Non-pigmented ciliary epithelial cell (primary cell): ENCODE measurements at regions not wholly inside any gene's neighbourhood (a gene's known extent, or its start where the extent isn't known, plus 50 kb on each side); places are given as distances from the start of the nearest gene placed in this dataset.
"Not testable (repeated sequence)": the region's sequence is repeated elsewhere in the genome, so short reads cannot be mapped to it uniquely, and the experiment has no call there.

ENCODE experiments used
- DNase-seq: peaks from one replicate; pipeline ENCODE4 v3.0.0-alpha.2; 2010; ENCODE audit warnings: low read depth

- no peak for DNase-seq
Observed at GRCh38 chr6:140768133-140768532, 1364.6 kb upstream of the GJE1 start.

- no peak for DNase-seq
Observed at GRCh38 chr6:140766999-140767398, 1365.7 kb upstream of the GJE1 start.

DNA sequence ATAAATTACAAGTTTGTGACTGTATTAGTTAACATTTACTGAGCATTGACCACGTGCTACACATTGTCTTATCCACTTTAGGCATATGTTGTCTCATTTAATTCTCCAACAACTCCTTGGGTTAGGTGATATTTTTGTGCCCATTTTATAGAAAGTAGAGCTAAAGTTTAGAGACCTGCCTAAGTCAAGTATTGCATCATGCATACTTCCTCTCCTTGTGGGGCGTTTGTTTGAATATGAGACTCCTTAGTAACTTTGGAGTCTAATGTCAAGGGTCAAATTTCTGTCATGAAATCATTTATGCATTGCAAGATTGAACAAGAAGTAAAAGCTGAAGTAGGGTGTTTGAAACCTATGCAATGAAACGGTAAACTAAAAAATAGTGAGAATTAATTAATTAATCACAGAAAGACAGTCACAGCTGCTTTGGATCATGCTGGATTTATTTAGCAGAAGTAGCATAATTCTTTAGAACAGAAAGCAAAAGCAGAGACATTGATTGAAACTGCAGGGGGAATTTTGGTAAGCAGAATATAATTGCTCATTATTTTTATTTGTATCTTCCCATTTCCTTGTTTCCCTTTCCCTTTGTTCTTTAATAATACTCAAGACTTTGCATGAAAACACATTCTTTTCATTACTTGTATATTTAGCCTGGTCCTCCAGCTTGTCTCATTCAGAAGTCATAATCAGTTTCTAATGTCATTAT lies 1374.4 kb upstream of the GJE1 start:
- DNase-seq, result no peak

DNA sequence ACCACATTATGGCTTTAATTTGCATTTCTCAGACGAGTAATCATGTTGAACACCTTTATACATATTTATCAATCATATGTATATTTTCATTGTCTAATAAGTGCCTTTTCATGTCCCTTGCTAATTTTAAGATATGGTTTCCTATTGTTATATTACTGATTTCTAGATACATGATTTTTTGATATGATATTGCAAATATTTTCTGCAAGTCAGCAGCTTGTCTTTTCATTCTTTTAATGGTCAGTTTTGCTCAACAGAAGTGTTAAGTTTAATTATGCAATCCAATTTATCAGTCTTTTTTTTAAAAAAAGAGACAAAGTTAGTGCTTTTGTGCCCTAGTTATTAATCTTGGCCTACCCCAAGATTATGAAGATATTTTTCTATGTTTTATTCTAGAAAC lies 1377.8 kb upstream of the CITED2 start:
- DNase-seq, result no peak

DNA sequence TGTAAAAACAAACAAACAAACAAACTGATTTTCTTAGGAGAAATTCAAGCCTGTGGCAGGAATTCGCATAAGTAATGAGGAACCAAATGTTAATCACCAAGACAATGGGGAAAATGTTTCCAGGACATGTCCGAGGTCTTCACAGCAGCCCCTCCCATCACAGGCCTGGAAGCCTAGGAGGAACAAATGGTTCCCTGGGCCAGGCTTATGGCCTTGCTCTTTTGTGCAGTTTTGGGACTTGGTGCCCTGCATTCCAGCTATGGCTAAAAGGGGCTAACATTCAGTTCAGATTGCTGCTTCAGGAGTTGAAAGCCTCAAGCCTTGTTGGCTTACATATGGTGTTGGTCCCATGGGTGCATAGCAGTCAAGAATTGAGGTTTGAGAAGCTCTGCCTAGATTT lies 1372.7 kb upstream of the CITED2 start:
- DNase-seq, result no peak

- DNase-seq, result peak; percentile 35
Observed at GRCh38 chr6:140744659-140745320, 1370.3 kb upstream of the CITED2 start.

GRCh38 chr6:140736231-140736630 lies 1361.8 kb upstream of the CITED2 start:
- no peak for DNase-seq

- DNase-seq, result no peak
Observed at GRCh38 chr6:140732991-140733390, 1358.5 kb upstream of the CITED2 start.

DNA sequence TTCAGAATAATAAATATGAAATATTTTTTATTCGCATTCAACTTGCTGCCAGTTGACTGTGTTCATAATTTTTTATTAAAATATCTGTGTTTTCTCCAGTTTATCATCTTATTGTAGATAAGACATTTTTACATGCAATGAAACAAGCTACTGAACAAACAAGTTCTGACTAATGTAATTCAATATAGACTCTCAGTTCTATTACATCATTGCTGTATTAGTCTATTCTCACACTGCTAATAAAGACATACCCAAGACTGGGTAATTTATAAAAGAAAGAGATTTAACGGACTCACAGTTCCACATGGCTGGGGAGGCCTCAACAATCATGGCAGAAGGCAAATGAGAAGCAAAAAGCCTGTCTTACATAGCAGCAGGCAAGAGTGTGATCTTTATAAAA lies 1357.7 kb upstream of the CITED2 start:
- no peak for DNase-seq

DNA sequence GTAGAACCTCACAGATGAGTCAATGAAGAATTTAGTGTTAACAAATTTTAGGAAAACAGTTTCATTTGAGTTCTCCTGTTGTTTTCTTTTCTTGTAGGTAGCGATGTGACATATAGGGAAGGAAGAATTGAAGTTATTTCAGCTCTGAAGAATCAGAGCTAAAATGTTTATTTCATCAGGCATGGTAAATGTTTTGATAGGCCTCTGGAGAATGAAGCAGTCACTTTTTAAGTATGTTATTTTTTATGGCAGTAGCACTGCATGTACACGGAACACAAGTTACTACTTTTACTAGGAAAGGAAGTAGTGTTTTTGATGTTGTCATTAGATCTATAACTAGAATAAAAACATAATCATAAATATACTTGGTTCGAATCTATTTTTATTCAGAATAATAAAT lies 1357.3 kb upstream of the CITED2 start:
- DNase-seq, result no peak

DNA sequence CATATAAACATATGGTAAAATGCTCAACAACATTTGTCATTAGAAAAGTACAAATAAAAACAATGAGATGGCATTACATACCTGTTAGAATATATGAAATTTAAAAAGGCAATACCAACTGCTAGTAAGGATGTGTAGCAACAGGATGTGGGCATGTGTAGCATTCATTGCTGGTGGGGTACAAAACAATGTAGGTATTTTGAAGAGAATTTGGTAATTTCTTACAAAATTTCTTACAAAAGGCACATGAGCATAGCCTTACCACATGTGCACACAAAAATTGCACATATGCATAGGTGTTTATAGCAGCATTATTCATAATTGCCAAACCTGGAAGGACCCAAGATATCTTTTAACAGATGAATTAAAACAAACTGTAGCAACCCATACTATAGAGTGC lies 1355.1 kb upstream of the CITED2 start:
- DNase-seq, result no peak

DNA sequence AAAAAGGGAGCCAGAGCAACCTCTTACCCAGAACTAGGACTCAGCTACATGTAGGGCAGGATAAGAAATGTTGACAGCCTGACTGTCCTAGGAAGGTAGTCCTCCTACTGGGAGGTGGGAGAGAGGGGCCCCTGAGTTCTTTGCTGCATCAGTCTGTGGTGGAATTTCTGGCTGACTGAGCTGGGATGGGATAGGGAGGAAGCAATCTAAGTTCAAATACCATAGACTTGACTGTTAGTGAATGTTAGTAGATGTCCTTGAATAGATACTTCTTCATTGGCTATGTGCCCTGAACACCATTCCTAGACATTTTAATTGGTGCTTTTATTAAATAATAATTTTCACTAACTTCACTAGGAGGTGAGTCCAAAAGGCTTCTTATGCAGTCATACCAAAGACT lies 1343.6 kb upstream of the CITED2 start:
- no peak for DNase-seq

DNA sequence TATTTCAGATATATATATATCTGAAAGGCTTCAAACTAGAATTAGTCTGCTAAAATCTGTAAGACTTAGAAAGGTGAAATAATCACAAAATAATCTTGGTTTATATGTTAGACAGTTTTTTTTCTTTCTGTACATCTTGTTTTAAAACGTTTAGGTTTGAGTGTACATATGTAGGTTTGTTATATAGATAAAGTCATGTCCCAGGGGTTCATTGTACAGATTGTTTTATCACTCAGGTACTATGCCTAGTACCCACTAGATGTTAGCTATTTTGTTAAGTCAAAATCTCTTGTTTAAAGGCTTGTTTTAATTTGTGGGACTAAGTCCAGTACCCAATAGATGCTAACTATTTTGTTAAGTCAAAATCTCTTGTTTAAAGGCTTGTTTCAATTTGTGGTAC lies 1339.0 kb upstream of the CITED2 start:
- no peak for DNase-seq

DNA sequence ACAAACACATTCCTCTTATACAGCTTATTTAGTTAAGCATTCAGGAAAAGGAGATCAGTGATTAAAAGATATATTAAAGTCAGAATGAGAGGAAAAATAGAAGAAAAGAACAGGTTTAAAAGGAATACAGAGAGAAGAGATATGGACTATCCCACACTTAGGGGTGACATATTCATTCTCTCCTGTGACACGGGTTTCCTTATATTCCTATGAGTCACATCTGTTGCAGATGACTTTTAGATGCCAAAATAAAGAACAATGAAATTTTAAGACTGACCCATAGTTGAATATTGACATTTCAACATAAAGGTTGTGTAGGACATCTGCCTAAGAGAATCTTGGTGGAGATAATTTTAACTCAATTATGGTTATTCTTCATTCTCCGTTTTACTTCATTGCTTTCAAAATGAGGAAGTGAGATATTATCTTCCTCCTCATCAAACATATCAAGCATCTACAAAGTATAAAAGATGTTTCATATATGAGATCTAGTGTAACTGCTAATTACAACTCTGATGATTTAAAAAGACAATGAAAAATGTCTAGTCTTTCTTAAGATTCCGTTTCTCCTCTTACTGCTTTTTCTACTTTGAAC lies 1336.7 kb upstream of the CITED2 start:
- no peak for DNase-seq

DNA sequence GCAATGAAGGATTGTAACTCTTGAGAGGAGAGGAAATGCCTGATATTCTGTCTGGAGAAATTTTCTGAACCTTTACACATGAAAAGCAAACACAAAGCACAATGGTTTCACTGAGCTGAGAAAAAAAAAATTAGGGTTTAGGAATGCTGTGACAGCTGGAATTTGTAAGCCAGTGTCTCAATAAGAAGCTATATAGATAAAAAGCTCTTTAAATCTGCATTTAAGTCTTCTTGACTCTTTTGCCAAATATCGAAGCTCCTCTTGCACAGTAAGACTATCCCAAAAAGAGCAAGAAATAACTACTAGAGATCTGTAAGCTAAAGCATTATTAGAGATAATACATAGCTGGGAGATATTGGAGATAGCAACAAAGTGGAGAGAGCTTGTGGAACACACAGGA lies 1334.0 kb upstream of the CITED2 start:
- DNase-seq, result no peak

- DNase-seq, result not testable (repeated sequence)
Observed at GRCh38 chr6:140704008-140704407, 1329.6 kb upstream of the CITED2 start.

DNA sequence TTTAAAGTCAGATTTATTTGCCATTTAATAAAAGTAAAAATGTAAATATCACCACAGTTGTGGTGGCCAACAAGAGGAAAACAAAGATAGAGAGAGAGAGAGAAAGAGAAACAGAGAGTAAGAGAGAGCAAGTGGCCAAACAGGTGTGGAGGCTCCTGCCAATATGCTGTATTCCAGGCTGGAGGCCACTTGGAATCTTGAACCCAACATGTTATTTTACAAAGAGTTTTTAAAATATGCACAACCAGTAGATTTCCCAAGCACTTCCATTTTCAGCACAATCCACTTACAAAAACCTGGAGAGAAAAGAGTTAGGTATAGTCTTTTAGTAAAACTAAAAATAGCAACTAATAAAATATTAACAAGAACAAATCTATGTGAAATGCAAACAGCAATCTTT lies 1323.1 kb upstream of the CITED2 start:
- no peak for DNase-seq

DNA sequence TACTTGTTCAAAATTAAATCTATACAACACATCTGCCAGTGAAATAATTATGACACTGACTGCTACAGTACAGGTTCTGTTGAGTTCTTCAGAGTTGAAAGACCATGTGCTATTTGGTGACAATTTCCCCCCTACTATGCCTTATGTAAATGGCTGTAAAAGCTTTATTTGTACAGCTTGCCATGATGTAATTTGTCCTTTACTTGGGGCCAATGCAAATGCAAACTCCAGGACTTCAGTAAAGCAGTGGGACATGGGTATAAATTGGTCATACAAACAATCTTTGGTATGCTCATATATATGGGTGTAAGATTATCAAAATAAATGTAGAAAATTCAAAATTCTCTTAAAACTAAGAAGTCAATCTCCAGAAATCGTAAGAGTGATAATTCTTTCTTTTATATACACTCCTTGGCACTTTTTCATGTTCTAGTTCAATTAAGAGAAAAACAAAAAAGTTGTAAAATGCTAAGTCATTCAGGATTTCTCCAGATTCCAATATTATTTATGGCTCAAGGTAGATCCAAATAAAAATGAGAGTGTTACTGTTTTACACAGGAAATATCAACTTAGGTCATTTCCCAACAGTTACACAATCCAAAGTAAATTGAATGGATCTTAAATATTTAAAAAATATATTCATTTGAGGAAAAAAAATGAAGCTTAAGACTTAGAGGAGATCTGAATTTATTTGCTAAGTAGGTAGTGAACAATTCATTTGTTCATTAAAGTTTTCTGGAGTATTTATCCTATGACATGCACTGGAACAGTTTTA lies 1310.5 kb upstream of the CITED2 start:
- no peak for DNase-seq

DNA sequence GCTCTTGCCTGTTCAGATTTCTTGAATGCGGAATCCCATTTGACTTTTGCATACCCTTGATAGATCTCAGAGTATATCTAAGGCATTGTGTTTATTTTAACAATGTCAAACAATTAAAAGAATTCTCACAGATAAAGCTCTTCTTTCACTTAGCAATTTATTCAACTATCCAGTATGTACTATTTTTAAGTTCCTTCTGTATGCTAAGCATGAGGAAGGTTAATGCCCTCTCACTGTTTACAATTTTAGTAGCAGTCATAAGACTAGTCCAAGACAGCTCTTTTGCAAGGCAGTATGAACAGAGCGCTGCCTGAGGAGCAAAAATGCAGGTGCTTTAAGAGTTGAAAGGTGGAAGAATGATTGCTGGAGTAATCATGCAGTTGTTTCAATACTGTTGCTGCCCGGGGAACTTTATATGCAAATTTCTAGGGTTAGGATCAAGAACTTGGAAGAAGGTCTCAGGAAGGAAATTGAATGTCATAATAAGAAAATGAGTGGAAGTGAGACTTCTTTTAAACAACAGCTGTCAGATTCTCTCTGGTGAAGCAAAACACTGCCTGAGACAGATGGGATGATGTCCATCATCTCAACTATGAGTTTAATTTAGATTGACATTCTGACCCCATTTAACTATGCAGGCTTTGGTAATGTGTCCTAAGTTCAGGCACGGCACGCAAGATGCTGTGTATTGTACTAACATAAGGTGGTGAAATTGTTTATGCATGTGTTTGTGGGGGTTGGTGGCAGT lies 1303.5 kb upstream of the CITED2 start:
- DNase-seq, result no peak

DNA sequence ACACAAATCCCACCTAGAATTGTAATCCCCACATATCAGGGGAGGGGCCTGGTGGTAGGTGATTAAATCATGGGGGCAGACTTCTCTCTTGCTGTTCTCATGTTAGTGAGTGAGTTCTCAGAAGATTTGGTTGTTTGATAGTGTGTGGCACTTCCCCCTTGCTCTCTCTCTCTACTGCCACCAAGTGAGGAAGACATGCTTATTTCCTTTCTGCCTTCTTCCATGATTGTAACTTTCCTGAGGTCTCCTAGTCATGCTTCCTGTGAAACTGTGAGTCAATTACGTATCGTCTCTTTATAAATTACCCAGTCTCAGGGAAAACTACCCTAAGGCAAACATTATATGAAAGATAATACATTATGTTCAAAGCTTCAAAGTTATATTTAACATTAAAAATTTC lies 1297.5 kb upstream of the CITED2 start:
- no peak for DNase-seq

DNA sequence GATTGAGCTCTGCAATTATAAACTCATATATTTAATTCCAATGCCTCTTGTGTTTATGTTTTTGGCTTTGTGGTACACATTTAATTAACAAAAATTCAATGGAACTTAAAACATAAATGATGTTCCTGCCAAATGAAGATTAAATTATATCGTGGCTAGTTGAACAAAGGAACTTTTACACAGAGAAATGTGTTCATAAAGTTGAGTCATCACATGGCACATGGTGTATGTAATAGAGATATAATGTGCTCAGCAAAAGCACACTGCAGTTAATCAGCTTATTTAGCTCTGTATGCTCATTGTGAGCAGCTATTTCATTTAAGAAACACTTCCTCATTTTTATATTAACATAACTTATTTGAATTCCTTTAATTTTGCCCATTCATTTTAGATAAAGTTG lies 1295.6 kb upstream of the CITED2 start:
- DNase-seq, result no peak

DNA sequence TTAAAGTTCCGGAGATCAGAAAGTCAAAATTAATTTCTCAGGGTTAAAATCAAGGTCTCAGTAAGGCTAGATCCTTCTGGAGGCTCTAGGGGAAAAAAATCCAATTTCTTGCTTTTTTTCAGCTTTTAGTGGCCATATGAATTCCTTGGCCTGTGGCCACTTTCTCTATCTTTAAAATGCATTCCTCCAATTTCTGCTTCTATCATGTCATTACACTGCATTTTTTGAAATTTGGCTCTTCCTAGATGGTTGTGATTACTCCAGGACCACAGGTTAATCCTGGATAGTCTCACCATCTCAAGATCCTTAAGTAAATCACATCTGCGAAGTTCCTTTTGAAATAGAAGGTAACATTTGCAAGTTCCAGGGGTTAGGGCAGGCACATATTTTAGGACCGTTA lies 1294.9 kb upstream of the CITED2 start:
- DNase-seq, result no peak
